Spinal cord (tissue), 9 donors: ENCODE measurements at regions not wholly inside any gene's neighbourhood (a gene's known extent, or its start where the extent isn't known, plus 50 kb on each side); places are given as distances from the start of the nearest gene placed in this dataset.
"Not testable (repeated sequence)": the region's sequence is repeated elsewhere in the genome, so short reads cannot be mapped to it uniquely, and the experiment has no call there.

Experiments
- DNase-seq, 6 donors: peaks; one replicate each; pipeline versions ENCODE4 v3.0.0 to v3.0.0-alpha.2; 2013 to 2015; ENCODE audit warnings: low spot score in 6 of 6, low read depth in 4 of 6
- H3K27ac ChIP-seq: one replicate; pipeline ENCODE4 v1.5.1; 2013; ENCODE audit warnings: low read depth, low read length, control low read depth
- H3K27me3 ChIP-seq: one replicate; pipeline ENCODE4 v1.6.1; 2013; ENCODE audit warnings: low read length; ENCODE audit not compliant: control insufficient read depth, insufficient read depth
- H3K36me3 ChIP-seq: one replicate; pipeline ENCODE4 v1.6.1; 2013; ENCODE audit warnings: low read length; ENCODE audit not compliant: control insufficient read depth, insufficient read depth
- H3K4me1 ChIP-seq: one replicate; pipeline ENCODE4 v1.6.1; 2013; ENCODE audit warnings: low read length; ENCODE audit not compliant: control insufficient read depth, insufficient read depth
- H3K4me3 ChIP-seq: one replicate; pipeline ENCODE4 v1.5.1; 2013; ENCODE audit warnings: low read depth, low read length, control low read depth
- H3K9me3 ChIP-seq: one replicate; pipeline ENCODE4 v1.6.1; 2013; ENCODE audit warnings: low read length; ENCODE audit not compliant: control insufficient read depth, insufficient read depth
- WGBS: methylation state at CpG from one replicate; pipeline ENCODE4 v1.1.5; 2013; ENCODE audit warnings: missing lambda C conversion rate; ENCODE audit not compliant: insufficient coverage; 5-methylcytosine and 5-hydroxymethylcytosine counted together
- donor health status: healthy.

DNA sequence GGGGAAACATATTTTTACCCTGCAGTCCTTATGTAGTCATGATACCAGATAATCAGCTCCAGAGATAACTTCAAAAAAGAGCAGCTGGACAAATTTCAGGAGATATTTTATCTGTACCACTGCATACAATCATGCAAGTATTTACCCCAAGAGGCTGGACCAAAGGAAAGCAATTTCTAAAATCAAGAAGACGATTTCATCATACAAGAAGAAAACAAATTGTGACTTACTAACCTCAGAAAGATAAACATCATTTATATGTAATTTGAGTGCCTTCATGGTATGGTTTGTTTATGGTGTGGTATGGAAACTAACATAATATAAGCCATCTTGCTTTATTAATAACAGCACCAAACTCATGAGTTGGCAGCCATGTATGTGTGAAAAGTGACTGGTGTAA is 603.6 kb downstream of the PSAT1 start:
- Histone ChIP-seq H3K27ac (no peak overlapping the region), H3K36me3 (no peaks in the 10 kb centered on the region), H3K9me3 (no peaks in the 10 kb centered on the region), H3K4me3 (no peak overlapping the region), H3K27me3 (no peaks in the 10 kb centered on the region), H3K4me1 (no peaks in the 10 kb centered on the region)
- no peak for DNase-seq
- no CpG with 5 or more reads among the region's 1 CpG for WGBS

DNA sequence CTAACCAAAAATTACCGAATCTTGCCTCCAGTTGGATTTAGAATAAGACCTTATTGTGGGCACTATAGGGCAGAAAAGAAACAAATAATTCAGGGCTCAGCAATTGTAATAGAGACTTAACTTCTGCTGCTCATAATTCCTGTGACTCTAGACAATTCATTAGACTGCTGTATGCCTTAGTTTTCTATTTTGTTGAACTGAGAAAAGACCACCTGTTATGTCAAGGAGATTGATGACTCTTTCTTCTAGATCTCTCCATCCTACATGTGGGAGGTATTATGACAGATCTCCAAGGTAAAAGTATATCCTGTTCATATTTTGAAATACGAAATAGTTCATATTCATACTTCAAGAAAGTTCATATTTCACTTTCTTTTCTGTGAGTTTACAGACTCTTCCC is 605.1 kb downstream of the PSAT1 start:
- Histone ChIP-seq H3K27ac (no peak overlapping the region), H3K36me3 (no peaks in the 10 kb centered on the region), H3K27me3 (no peaks in the 10 kb centered on the region), H3K4me3 (no peak overlapping the region), H3K4me1 (no peaks in the 10 kb centered on the region), H3K9me3 (no peaks in the 10 kb centered on the region)
- no CpG with 5 or more reads among the region's 2 CpGs for WGBS
- DNase-seq, result no peak

DNA sequence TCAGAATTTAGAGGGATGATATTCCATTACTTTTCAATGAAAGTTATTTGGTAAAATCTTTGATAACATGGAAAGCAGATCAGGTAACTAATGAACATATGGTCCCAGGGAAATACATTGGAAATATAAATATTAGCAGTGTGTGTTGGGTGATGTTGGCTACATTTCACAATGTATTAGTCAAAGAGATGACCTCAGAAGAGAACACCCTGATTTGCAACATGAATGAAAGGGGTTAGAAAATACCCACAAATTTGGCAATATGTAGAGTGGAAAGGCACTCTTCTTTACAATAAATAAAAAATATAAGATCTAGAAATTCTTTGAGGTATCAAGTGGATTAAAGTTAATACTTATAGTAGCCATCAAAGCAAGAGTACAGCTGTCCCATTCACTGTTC is 606.7 kb downstream of the PSAT1 start:
- Histone ChIP-seq H3K4me1 (no peaks in the 10 kb centered on the region), H3K9me3 (no peaks in the 10 kb centered on the region), H3K36me3 (no peaks in the 10 kb centered on the region), H3K27me3 (no peaks in the 10 kb centered on the region), H3K27ac (no peak overlapping the region), H3K4me3 (no peak overlapping the region)
- DNase-seq, result no peak

DNA sequence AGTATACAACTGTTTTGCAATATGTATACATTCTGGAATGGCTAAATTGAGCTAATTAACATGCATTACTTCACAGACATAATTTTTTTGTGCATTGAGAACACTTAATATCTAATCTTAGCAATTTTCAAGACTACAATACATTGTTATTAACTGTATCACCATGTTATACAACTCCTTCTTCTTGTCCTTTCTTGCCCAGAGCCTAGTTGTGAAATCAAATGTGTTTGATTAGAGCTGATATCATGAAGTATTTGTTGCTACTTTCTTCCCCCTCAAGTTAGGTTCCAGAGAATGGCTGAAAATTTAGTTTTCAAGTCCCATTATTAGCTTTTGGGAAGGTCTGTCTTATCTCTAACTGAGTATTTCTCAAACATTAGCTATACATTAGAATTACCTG is 607.8 kb downstream of the PSAT1 start:
- no peaks in the 10 kb centered on the region for H3K27me3 ChIP-seq
- H3K27ac ChIP-seq, result no peak overlapping the region
- H3K4me3 ChIP-seq, result no peak overlapping the region
- no peaks in the 10 kb centered on the region for H3K4me1 ChIP-seq
- H3K36me3 ChIP-seq, result no peaks in the 10 kb centered on the region
- no peak for DNase-seq
- H3K9me3 ChIP-seq, result no peaks in the 10 kb centered on the region

DNA sequence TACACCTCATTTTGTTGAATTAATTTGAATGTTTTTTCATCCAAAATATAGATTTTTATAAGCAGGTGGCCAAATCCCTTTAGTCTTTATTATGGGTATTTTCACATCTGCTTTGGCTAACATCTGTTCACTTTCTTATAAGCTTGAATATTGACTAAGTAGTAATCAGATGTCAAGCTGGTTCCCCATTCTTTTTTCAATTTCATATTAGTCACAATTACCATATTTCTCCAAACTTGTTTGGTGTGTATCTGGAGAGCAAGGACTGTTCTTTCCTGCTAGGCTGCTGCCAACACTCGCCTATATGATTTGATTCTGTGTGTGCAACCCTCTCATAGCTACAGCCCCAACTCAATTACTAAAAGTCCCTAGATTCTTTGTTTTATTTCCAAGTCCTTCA is 608.5 kb downstream of the PSAT1 start:
- no peaks in the 10 kb centered on the region for H3K27me3 ChIP-seq
- no CpG with 5 or more reads among the region's 1 CpG for WGBS
- H3K9me3 ChIP-seq, result no peaks in the 10 kb centered on the region
- H3K4me1 ChIP-seq, result no peaks in the 10 kb centered on the region
- H3K4me3 ChIP-seq, result no peak overlapping the region
- H3K27ac ChIP-seq, result no peak overlapping the region
- H3K36me3 ChIP-seq, result no peaks in the 10 kb centered on the region
- DNase-seq, result no peak

DNA sequence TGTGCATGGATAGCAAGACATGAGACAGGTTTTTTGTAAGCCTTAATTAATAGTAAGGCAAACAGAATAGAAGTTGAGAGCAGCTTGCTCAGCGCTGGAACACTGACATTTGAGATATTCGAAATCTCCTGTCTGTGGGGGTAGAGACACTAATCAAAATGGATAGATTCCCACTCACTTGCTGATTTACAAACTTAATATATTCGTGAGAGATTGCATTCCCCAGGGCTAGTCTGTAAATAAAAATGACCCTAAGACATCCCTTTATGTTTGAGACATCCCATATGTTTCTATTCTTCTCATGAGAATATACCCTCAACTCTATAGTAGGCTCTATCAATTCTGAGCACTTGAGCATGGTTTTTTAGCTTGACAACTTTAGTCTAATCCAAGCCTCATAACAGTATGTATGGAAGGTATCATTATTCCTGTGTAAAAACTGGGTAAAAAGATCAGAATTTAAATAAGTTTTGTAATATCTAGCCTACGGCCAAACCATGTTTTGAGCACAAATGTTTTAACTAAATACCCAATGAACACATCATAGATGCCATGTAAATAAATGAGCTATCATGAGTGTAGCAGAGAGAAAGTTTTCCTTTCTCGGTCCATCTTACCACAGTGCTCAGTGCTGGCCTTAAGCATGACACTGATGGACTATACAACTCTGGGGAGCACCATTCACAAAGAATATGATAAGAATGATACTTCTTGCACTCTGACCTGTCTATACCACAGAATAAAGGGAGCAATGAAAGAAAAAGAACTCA is 609.2 kb downstream of the PSAT1 start:
- no peaks in the 10 kb centered on the region for H3K4me1 ChIP-seq
- WGBS, result no CpG with 5 or more reads among the region's 5 CpGs
- no peak overlapping the region for H3K27ac ChIP-seq
- no peak overlapping the region for H3K4me3 ChIP-seq
- no peak for DNase-seq
- H3K9me3 ChIP-seq, result no peaks in the 10 kb centered on the region
- no peaks in the 10 kb centered on the region for H3K36me3 ChIP-seq
- no peaks in the 10 kb centered on the region for H3K27me3 ChIP-seq

DNA sequence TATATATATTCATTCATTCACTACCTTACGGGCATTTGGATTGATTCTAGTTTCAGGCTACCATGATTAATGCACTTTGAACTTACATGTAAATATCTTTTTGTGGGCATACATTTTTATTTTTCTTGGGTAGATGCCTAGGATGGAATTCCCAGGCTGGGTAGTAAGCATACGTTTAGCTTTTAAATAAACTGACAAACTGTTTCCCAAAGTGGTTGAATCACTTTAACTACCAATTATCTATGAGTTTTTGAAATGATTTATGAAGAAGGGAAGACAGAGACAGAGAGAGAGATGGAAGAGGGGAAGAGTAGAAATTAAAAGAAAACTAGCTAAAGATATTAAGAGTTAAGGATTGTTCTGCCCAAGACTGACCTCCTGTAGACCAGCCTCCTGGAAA is 612.6 kb downstream of the PSAT1 start:
- no peak overlapping the region for H3K27ac ChIP-seq
- H3K36me3 ChIP-seq, result no peaks in the 10 kb centered on the region
- H3K9me3 ChIP-seq, result no peaks in the 10 kb centered on the region
- H3K4me1 ChIP-seq, result no peaks in the 10 kb centered on the region
- DNase-seq, result no peak
- no peaks in the 10 kb centered on the region for H3K27me3 ChIP-seq
- WGBS, result no CpG with 5 or more reads among the region's 2 CpGs
- H3K4me3 ChIP-seq, result no peak overlapping the region

DNA sequence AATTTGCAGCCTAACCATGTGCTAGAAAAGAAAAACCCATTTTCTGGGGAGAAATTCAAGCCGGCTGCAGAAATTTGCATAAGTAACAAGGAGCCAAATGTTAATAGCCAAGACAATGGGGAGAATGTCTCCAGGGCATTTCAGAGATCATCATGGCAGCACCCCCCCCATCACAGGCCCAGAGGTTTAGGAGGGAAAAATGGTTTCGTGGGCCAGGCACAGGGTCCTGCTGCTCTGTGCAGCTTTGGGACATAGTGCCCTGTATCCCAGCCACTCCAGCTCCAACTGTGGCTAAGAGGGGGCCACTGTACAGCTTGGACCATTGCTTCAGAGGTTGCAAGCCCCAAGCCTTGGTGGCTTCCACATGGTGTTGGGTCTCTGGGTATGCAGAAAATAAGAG is 620.0 kb downstream of the PSAT1 start:
- not testable (repeated sequence) for H3K9me3 ChIP-seq, H3K27me3 ChIP-seq, H3K36me3 ChIP-seq, H3K27ac ChIP-seq, H3K4me3 ChIP-seq, DNase-seq, H3K4me1 ChIP-seq
- 100% methylated on average over 2 of the region's 2 CpGs for WGBS

DNA sequence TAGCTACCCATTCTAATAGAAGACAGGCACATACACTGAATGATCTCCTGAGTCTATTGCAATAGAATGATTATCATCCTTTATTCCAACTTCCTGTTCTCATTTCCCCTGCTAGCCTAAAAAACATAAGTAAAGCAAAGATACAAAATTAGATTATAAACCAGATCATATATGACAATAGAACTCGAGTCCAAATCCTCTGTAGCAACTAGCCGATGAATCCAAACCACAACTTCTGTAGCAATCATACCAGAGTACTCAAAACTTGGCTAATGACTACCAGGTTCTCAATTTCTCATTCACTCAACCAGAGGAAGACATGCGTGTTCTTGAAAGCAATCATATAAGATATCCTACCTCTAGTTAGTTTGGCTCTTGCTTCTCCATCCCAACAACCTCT is 622.1 kb downstream of the PSAT1 start:
- Histone ChIP-seq H3K36me3 (no peaks in the 10 kb centered on the region), H3K4me1 (no peaks in the 10 kb centered on the region), H3K4me3 (no peak overlapping the region), H3K27me3 (no peaks in the 10 kb centered on the region), H3K27ac (no peak overlapping the region), H3K9me3 (no peaks in the 10 kb centered on the region)
- DNase-seq, result no peak
- WGBS, result 64% methylated on average over 3 of the region's 3 CpGs

DNA sequence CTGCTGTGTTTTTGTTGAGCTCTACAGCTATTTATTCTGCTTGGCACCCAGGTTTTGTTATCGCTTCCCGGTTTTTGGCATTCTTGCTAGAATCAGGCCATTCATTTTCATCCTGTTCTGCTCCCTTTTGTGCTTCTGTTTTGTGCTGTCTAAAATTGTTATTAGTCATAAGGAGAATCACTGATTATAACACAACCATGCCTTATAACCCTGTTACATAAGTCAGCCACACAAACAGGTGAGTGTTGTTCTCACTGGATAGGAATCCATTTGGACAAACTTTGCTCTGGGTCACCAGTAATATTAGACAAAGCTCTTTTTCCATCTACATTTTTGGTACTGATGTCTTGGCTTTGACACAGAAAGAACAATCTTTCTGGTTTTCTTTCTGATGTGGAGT is 622.8 kb downstream of the PSAT1 start:
- H3K9me3 ChIP-seq, result no peaks in the 10 kb centered on the region
- H3K27me3 ChIP-seq, result no peaks in the 10 kb centered on the region
- no peak overlapping the region for H3K27ac ChIP-seq
- DNase-seq, result no peak
- 58% methylated on average over 2 of the region's 2 CpGs for whole genome bisulfite sequencing
- no peaks in the 10 kb centered on the region for H3K4me1 ChIP-seq
- H3K4me3 ChIP-seq, result no peak overlapping the region
- no peaks in the 10 kb centered on the region for H3K36me3 ChIP-seq
